Testis (tissue), 2 donors: ENCODE measurements at regions not wholly inside any gene's neighbourhood (a gene's known extent, or its start where the extent isn't known, plus 50 kb on each side); places are given as distances from the start of the nearest gene placed in this dataset.

Experiments
- POLR2A ChIP-seq: fragments of 450-650 bp; IDR thresholded peaks from one replicate; pipeline ENCODE4 v1.6.1; 2017; ENCODE audit warnings: antibody characterized with exemption, mild to moderate bottlenecking, moderate library complexity
- TF ChIP-seq, protein P1 (sequence below), 3 experiments: fragments of 450-650 bp in 2 of 3; fragments of 200-600 bp in 1 of 3; sonication (generic) in 1 of 3; IDR thresholded peaks; one replicate each; pipeline ENCODE4 v1.5.1; 2016 to 2019; ENCODE audit warnings: antibody characterized with exemption in 3 of 3, mild to moderate bottlenecking in 2 of 3, moderate library complexity in 1 of 3

- TF ChIP-seq, protein P1, sequence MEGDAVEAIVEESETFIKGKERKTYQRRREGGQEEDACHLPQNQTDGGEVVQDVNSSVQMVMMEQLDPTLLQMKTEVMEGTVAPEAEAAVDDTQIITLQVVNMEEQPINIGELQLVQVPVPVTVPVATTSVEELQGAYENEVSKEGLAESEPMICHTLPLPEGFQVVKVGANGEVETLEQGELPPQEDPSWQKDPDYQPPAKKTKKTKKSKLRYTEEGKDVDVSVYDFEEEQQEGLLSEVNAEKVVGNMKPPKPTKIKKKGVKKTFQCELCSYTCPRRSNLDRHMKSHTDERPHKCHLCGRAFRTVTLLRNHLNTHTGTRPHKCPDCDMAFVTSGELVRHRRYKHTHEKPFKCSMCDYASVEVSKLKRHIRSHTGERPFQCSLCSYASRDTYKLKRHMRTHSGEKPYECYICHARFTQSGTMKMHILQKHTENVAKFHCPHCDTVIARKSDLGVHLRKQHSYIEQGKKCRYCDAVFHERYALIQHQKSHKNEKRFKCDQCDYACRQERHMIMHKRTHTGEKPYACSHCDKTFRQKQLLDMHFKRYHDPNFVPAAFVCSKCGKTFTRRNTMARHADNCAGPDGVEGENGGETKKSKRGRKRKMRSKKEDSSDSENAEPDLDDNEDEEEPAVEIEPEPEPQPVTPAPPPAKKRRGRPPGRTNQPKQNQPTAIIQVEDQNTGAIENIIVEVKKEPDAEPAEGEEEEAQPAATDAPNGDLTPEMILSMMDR (IDR thresholded peaks at IDR 0.05), result no peak
- no peak for TF ChIP-seq POLR2A
These were observed 707.0 kb upstream of the NRSN1 start for GRCh38 chr6:23419046-23419445.
